T47D (cell line): ENCODE measurements at regions not wholly inside any gene's neighbourhood (a gene's known extent, or its start where the extent isn't known, plus 50 kb on each side); places are given as distances from the start of the nearest gene placed in this dataset.
A peak's percentile ranks its signal among the peaks of the same experiment; 100 is the strongest.

Experiments used
- DNase-seq, 2 experiments: peaks; one replicate each; pipeline versions ENCODE4 v3.0.0 to v3.0.0-alpha.2; 2011 to 2012; ENCODE audit warnings: low read depth in 1 of 2, low spot score in 1 of 2
- JUND ChIP-seq: IDR thresholded peaks from 2 replicates; pipeline ENCODE4 v1.6.1; 2012; ENCODE audit warnings: low read depth
- in situ Hi-C: cut with HindIII; loops from 2 replicates; pipeline ENCODE4 v1.10.0; 2016; ENCODE audit warnings: low sequenced_read_pairs, low pct_unique_long_range_greater_than_20kb

GRCh38 chr4:3827616-3828492 is 61.7 kb downstream of the ADRA2C start:
- no peak for TF ChIP-seq JUND
- DNase-seq = peak; percentile 92
- in situ Hi-C loops = no loop called here

DNA sequence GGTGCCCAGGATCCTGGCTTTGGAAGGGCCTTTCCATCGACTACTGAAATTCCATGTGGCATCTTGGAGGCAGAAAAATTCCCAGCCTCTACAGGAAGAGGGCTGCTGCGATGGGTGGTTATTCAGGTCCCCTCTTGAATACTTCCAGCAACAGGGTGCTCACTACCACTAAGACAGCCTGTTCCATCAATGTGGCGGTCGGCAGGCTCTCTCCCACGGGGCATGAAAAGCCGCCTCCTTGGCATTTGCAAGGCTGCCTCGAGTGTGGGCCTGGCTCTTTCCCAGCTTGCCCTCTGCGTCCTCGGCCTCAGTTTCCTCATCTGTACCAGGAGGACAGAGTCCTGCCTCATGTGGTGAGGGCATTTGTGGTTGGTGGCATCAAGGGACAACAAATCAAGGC is 62.4 kb downstream of the ADRA2C start:
- no peak for DNase-seq
- TF ChIP-seq JUND = no peak
- in situ Hi-C loops = no loop called here

DNA sequence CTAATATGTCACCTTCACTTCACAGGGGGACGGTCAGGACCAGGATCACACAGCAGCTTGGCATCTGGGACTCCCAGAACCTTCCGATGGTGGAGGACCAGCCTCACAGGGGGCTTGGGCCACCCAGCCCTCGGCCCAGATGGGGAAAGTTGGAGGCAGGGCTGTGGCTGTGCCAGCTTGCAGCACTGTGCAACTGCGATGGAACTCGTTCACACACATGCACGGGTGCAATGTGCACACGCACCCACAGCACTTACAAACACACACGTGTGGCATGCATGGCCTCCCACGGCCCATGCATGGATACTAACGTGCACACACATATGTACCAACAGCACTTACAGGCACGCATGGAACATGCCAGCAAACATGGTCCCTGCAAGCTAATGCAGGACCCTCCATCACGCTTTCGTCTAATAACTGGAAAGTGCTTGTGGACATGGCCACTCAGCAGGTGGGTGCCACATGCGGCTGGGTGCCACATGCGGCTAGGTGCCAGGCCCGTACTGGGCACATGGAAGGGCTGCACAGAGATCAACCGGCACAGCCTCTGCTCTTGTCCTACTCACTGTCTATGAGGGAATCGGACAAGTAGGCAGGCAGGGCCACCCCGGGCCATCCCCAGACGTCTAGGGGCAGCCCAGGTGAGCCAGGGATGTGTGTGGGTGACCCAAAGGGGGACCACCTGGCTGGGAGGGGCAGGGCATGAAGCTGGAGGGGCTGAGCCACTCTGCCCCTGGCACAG is 63.2 kb downstream of the ADRA2C start:
- in situ Hi-C loops = no loop called here
- DNase-seq = no peak
- no peak for TF ChIP-seq JUND

- in situ Hi-C loops = no loop called here
- no peak for DNase-seq
- TF ChIP-seq JUND = no peak
Observed at GRCh38 chr4:3829956-3830773, 64.0 kb downstream of the ADRA2C start.

- no peak for TF ChIP-seq JUND
- in situ Hi-C loops = no loop called here
- DNase-seq = no peak
Observed at GRCh38 chr4:3830774-3831528, 64.8 kb downstream of the ADRA2C start.

- no peak for DNase-seq
- in situ Hi-C loops = no loop called here
- no peak for TF ChIP-seq JUND
Observed at GRCh38 chr4:3831529-3832150, 65.5 kb downstream of the ADRA2C start.

DNA sequence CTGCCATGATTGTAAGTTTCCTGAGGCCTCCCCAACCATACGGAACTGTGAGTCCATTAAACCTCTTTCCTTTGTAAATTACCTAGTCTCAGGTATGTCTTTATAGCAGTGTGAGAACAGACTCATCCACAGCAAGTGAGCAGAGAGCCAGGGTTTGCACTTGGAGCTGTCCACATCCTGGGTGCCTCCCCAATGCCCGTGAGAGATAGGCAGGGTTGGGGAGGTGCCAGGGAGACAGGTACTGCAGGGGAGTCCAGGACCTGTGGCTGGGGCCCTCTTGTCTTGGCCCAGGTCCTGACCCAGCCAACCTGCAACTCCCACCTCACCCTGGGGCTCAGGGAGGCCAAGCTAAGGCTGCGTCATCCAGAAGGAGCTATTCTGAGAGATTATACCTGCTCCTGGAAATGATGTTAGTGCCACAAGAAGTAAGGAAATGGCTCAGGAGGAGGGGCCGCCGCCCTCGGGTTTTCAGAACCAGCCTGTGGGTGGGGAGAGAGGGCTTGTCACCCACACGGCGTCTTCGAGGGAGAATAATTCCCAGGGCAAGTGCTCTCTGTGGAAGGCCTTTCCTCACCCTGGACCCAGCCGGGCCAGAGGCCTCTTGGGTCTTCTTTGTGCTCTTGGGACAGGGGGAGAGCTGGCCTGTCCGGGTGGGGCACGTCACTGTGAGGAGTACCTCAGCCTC is 66.5 kb downstream of the ADRA2C start:
- TF ChIP-seq JUND = no peak
- DNase-seq = peak in 1 of 2 experiments; percentile 42
- in situ Hi-C loops = no loop called here

DNA sequence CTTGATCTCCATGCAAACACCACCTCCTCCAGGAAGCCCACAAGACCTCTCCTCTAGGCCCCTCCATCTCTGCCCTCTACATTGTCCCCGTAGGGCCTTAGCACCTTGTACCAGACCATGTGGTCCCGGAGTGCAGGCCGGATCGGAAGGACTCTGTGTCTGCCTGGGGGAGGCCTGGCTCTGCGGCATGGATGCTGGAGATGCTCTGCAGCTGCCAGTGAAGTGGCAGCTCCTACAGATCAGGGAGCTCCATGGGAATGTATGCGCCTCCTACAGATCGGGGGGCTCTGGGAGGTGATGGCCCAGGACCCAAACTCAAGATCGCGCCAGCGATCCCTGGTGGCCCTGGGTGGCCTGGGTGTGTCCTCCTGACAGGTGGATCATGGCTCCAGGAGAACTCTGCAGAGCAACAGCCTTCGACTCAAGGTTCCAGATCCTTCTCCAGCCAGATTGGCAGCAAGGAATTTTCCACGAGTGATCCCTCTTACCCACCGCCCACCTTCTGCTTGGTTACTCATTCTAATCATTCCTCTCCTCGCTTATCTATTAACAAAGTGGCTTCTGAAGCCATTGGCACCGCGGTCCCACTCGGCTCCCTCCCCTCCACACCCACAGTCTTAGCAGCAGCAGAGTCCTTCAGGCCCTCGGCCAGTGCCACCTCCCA is 67.3 kb downstream of the ADRA2C start:
- TF ChIP-seq JUND = no peak
- in situ Hi-C loops = no loop called here
- DNase-seq = no peak

DNA sequence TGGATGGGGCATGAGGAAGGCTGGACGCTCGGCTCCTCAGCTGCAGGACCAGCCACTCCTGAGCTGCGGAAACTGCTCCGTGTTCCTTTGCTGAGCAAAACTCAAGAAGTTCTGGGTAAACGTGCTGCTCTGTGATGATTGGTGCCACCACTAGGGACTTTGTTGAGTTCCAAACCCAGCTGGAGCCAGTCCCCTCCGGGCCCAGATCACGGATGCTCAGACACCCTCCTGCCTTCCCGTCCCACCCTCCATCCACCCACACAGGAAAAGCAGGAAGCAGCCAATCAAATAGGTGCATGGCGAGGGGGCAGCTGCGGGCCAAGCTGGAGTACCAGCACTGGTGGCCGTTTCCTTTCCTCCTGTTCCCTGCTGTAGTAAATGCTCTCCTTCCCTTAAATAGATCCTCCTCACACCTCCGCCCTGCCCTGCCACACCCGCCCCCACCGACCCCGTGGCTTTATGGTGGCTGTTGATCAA is 68.0 kb downstream of the ADRA2C start:
- TF ChIP-seq JUND = no peak

DNA sequence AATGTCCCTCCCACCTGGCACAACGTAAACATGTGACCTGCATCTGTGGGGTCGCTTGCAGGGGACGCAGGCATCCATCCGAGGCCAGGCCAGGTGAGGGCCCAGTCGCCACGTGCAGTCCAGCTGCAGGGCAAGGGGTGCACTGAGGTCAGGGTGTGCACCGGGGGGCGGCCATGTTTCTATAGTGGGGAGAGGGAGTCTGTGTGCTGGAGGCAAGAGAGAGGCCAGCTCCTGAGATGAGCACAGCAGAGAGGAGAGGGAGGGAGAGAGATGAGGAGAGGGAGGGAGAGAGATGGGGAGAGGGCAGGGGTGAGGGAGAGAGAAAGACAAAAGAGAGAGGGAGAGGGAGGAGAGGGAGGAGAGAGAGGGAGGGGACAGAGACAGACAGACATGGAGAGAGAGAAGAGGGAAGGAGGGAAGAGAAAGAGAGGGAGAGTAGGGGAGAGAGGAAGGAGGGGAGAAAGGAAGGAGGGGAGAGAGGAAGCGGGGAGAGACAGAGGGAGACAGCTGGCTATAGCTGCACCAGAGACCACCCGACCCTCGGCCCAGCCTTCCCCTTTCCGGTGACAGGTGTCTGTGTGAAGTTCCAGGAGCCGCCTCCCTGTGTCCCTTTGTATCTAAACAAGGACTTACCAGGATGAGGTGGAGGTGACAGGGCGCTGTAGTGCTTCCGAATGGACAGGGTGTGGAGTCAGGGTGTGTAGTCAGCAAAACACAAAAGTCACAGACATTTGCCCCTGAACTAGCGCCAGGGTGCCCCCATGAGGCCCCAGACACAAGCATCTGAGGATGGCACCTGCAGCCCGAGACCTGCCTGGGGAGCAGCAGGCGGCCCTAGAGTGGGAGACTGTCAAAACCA is 68.7 kb downstream of the ADRA2C start:
- DNase-seq = no peak
- in situ Hi-C loops = no loop called here
- TF ChIP-seq JUND = no peak

More for the DNA sequence above, 68.0 kb downstream of the ADRA2C start:
- no peak for DNase-seq
- in situ Hi-C loops = no loop called here
